A549 (cell line): ENCODE measurements at regions not wholly inside any gene's neighbourhood (a gene's known extent, or its start where the extent isn't known, plus 50 kb on each side); places are given as distances from the start of the nearest gene placed in this dataset.

Source experiments
- EP300 ChIP-seq, 2 experiments: fragments of >200 bp; sonication (Bioruptor Twin); formaldehyde crosslinking; IDR thresholded peaks; 2 replicates in 1 of 2; 3 replicates in 1 of 2; pipeline ENCODE4 v1.6.1; 2016 to 2017
- ESRRA ChIP-seq: fragments of 150-350 bp; IDR thresholded peaks from 2 replicates; pipeline ENCODE4 v1.6.1; 2014; ENCODE audit warnings: mild to moderate bottlenecking, low read length, borderline replicate concordance
- POLR2A ChIP-seq: IDR thresholded peaks from 2 replicates; pipeline ENCODE4 v1.6.1; 2012; ENCODE audit warnings: mild to moderate bottlenecking, low read length
- REST ChIP-seq: fragments of 200-600 bp; sonication (generic); IDR thresholded peaks from 2 replicates; pipeline ENCODE4 v1.6.1; 2016; ENCODE audit warnings: antibody characterized with exemption, mild to moderate bottlenecking, moderate library complexity
- TF ChIP-seq, protein P1 (sequence below): fragments of >200 bp; sonication (Bioruptor Twin); formaldehyde crosslinking; IDR thresholded peaks from 3 replicates; pipeline ENCODE4 v1.5.1; 2016
- TF ChIP-seq, protein P2 (sequence below): IDR thresholded peaks from 2 replicates; pipeline ENCODE4 v1.6.1; 2012

DNA sequence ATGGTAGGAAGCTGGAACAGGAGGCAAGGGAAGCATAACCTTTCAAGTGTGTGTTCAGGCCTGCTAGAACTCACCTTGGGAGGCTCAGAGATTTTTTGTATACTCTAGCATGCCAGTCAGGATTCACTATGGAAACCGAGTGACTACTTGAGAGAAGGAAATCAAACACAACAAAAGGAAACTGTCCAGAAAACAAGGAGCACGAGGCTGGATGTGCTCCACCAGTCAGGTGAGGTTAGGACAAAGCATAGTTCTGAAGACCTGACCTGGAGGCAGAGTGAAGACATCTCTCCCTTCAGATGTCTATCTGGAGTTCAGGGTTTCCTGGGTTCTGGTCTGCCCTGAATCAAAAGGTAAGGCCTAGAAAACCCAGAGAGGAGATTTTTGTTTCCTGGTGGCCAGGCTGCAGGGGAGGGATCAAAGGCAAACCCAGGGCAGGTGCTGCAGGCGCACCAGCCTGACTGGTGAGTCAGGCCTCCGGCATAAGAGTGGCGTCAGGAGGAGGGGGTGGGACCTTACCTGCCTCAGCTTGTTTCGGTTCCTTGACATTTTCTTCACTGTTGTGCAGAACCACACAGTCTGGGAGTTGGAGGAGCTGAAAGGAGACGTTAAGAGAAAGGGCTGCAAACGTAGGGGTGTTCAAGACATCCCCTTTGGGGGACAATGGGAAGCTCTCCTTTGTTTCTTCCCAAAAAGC, 52.2 kb upstream of the OSBPL11 start:
- no peak for TF ChIP-seq EP300 (IDR thresholded peaks at IDR 0.05)
- TF ChIP-seq, protein P1, sequence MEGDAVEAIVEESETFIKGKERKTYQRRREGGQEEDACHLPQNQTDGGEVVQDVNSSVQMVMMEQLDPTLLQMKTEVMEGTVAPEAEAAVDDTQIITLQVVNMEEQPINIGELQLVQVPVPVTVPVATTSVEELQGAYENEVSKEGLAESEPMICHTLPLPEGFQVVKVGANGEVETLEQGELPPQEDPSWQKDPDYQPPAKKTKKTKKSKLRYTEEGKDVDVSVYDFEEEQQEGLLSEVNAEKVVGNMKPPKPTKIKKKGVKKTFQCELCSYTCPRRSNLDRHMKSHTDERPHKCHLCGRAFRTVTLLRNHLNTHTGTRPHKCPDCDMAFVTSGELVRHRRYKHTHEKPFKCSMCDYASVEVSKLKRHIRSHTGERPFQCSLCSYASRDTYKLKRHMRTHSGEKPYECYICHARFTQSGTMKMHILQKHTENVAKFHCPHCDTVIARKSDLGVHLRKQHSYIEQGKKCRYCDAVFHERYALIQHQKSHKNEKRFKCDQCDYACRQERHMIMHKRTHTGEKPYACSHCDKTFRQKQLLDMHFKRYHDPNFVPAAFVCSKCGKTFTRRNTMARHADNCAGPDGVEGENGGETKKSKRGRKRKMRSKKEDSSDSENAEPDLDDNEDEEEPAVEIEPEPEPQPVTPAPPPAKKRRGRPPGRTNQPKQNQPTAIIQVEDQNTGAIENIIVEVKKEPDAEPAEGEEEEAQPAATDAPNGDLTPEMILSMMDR: no peak
- TF ChIP-seq POLR2A: no peak
- TF ChIP-seq ESRRA: no peak
- TF ChIP-seq, protein P2, sequence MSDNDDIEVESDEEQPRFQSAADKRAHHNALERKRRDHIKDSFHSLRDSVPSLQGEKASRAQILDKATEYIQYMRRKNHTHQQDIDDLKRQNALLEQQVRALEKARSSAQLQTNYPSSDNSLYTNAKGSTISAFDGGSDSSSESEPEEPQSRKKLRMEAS: no peak
- TF ChIP-seq REST: no peak
